ENCODE measurements at regions not wholly inside any gene's neighbourhood (a gene's known extent, or its start where the extent isn't known, plus 50 kb on each side); places are given as distances from the start of the nearest gene placed in this dataset.

- Histone ChIP-seq H2AFZ (ENCODE audit: low read length) (no peak overlapping the region), H2BK12ac (ENCODE audit: insufficient read length, low read depth, low read length) (no peak overlapping the region), H3K9me3 (ENCODE audit: control insufficient read depth, low read depth, low read length) (no peaks in the 10 kb centered on the region), H3K4ac (ENCODE audit: low read depth, low read length) (no peak overlapping the region), H2BK15ac (ENCODE audit: low read depth, low read length) (no peak overlapping the region), H2AK5ac (ENCODE audit: insufficient read length, low read length) (no peak overlapping the region), H3K4me1 (ENCODE audit: insufficient read depth, low read length) (no peaks in the 10 kb centered on the region), H4K20me1 (ENCODE audit: control insufficient read depth, insufficient read depth, insufficient read length) (no peaks in the 10 kb centered on the region), H3K79me1 (ENCODE audit: insufficient read depth, low read depth, low read length, poor library complexity, severe bottlenecking) (no peaks in the 10 kb centered on the region), H2BK5ac (ENCODE audit: insufficient read length, low read length) (no peak overlapping the region), H3K56ac (ENCODE audit: insufficient read length, low read depth, low read length) (no peak overlapping the region), H3K4me2 (ENCODE audit: insufficient read depth, insufficient read length, low read length) (no peak overlapping the region), H3K27me3 (ENCODE audit: insufficient read depth, low read length) (no peaks in the 10 kb centered on the region), H4K8ac (replicated peaks; ENCODE audit: insufficient read length, low read depth, low read length) (no peak overlapping the region), H3K14ac (ENCODE audit: insufficient read depth, low read length) (no peak overlapping the region), H2BK20ac (ENCODE audit: low read depth, low read length, poor library complexity, severe bottlenecking) (no peak overlapping the region), H2BK120ac (ENCODE audit: low read depth, low read length, poor library complexity, severe bottlenecking) (no peak overlapping the region), H3T11ph (ENCODE audit: low read length) (no peak overlapping the region), H4K91ac (ENCODE audit: insufficient read length, low read depth, low read length) (no peak overlapping the region), H3K79me2 (ENCODE audit: insufficient read depth, low read length) (no peaks in the 10 kb centered on the region), H3K18ac (ENCODE audit: insufficient read length, low read depth, low read length) (no peak overlapping the region), H3K23ac (ENCODE audit: insufficient read length, low read depth, low read length) (no peak overlapping the region), H3K23me2 (ENCODE audit: insufficient read length, low read depth, low read length, poor library complexity, severe bottlenecking) (no peaks in the 10 kb centered on the region), H3K27ac (ENCODE audit: insufficient read length, low read depth, low read length) (no peak overlapping the region), H3K9ac (ENCODE audit: extremely low read depth, insufficient read length, low read length) (no peak overlapping the region), H4K5ac (ENCODE audit: insufficient read length, low read depth, low read length) (no peak overlapping the region)
- no peak overlapping the region for H3K4me3 Mint-ChIP-seq
- H3K36me3 Mint-ChIP-seq (ENCODE audit: insufficient read depth in 1 of 3, low read depth in 3 of 3): peaks cover 0 to 7% (median 4%) of the 10 kb centered on the region in 3 experiments; a peak in 6 of 7 replicates
- H3K27ac Mint-ChIP-seq: no peak overlapping the region
- peaks cover under 1 to 6% of the 10 kb centered on the region in 2 experiments; a peak in 3 of 5 replicates for H3K9me3 Mint-ChIP-seq
- DNase-seq: no peak
- no peaks in the 10 kb centered on the region for H3K4me1 Mint-ChIP-seq
- no CpG with 5 or more reads among the region's 3 CpGs for WGBS (ENCODE audit: extremely low coverage, insufficient read length, low lambda C conversion rate)
- TF ChIP-seq, protein P1, sequence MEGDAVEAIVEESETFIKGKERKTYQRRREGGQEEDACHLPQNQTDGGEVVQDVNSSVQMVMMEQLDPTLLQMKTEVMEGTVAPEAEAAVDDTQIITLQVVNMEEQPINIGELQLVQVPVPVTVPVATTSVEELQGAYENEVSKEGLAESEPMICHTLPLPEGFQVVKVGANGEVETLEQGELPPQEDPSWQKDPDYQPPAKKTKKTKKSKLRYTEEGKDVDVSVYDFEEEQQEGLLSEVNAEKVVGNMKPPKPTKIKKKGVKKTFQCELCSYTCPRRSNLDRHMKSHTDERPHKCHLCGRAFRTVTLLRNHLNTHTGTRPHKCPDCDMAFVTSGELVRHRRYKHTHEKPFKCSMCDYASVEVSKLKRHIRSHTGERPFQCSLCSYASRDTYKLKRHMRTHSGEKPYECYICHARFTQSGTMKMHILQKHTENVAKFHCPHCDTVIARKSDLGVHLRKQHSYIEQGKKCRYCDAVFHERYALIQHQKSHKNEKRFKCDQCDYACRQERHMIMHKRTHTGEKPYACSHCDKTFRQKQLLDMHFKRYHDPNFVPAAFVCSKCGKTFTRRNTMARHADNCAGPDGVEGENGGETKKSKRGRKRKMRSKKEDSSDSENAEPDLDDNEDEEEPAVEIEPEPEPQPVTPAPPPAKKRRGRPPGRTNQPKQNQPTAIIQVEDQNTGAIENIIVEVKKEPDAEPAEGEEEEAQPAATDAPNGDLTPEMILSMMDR (conservative IDR thresholded peaks at IDR 0.05): no peak
- H3K27me3 Mint-ChIP-seq (ENCODE audit: low read depth): no peaks in the 10 kb centered on the region
Observed at GRCh38 chr3:110210086-110210660, 861.4 kb upstream of the NECTIN3 start.

Measured in H9 (cell line).